ENCODE measurements at regions not wholly inside any gene's neighbourhood (a gene's known extent, or its start where the extent isn't known, plus 50 kb on each side); places are given as distances from the start of the nearest gene placed in this dataset.

DNA sequence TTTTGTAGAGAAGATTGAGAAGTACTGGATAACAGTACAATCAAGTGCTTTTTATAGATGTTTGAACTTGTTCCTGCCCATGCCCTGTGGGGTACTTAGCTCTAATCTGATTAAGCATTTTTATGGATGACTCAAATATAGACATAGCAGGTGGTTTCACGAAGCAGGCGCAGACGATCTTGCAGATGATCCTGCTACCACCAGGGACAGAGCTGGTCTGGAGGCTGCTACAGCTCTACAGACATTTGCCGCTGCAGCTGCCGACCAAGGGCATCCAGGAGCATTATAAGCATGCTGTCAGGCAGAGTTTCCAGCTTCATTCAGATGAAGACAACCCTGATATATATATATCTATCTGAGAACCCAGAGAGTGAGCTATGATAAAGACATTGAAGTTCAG, 650.4 kb downstream of the NXPH1 start:
- Histone ChIP-seq H4K20me1 (ENCODE audit: insufficient read depth) (no peaks in the 10 kb centered on the region), H3K4me3 (replicated peaks in 1 of 2; ENCODE audit: low read depth in 1 of 2, low read length in 2 of 2) (no peak overlapping the region), H3K4me2 (ENCODE audit: low read length) (no peak overlapping the region), H3K79me2 (ENCODE audit: insufficient read depth, low read length) (no peaks in the 10 kb centered on the region), H3K9me2 (ENCODE audit: insufficient read depth) (no peaks in the 10 kb centered on the region), H3K36me3 (ENCODE audit: control insufficient read depth in 1 of 2, insufficient read depth in 2 of 2, low read length in 2 of 2) (no peaks in the 10 kb centered on the region), H3K27me3 (ENCODE audit: insufficient read depth, low read length) (no peaks in the 10 kb centered on the region), H3K27ac (ENCODE audit: low read depth, low read length) (no peak overlapping the region), H3K9ac (ENCODE audit: low read length) (no peak overlapping the region), H3K4me1 (ENCODE audit: control insufficient read depth in 1 of 2, insufficient read depth in 2 of 2, low read length in 2 of 2) (no peaks in the 10 kb centered on the region), H3K9me3 (ENCODE audit: control insufficient read depth in 1 of 2, insufficient read depth in 1 of 2, low read depth in 1 of 2, low read length in 2 of 2) (0 out of 4 replicates have a peak, but pooled peaks cover 0 to 14% of the 10 kb centered on the region in 2 experiments), H2AFZ (ENCODE audit: low read depth, low read length, poor library complexity, severe bottlenecking) (no peak overlapping the region)
- ChIA-PET POLR2A (no interaction called here), RAD21 (ENCODE audit: low non-redundant PET in 1 of 2, low total read pairs in 2 of 2, uncharacterized antibody in 2 of 2, unreplicated experiment in 2 of 2) (no interaction called here), CTCF (no interaction called here)
- no peak for DNase-seq (ENCODE audit: low read depth, low spot score)
- ATAC-seq = no peak
- intact Hi-C loops (cut with micrococcal nuclease) = no loop called here
- no TSS peak for BruUV-seq (replicated peaks)
- TF ChIP-seq CEBPB (IDR thresholded peaks at IDR 0.05; ENCODE audit: low read depth) (no peak), ZFX (IDR thresholded peaks at IDR 0.05) (no peak), YY1 (IDR thresholded peaks at IDR 0.05; ENCODE audit: extremely low read depth, insufficient replicate concordance, low read depth, low read length) (no peak), EZH2phosphoT487 (IDR thresholded peaks at IDR 0.05; ENCODE audit: borderline replicate concordance) (no peak)
- TF ChIP-seq, protein P1, sequence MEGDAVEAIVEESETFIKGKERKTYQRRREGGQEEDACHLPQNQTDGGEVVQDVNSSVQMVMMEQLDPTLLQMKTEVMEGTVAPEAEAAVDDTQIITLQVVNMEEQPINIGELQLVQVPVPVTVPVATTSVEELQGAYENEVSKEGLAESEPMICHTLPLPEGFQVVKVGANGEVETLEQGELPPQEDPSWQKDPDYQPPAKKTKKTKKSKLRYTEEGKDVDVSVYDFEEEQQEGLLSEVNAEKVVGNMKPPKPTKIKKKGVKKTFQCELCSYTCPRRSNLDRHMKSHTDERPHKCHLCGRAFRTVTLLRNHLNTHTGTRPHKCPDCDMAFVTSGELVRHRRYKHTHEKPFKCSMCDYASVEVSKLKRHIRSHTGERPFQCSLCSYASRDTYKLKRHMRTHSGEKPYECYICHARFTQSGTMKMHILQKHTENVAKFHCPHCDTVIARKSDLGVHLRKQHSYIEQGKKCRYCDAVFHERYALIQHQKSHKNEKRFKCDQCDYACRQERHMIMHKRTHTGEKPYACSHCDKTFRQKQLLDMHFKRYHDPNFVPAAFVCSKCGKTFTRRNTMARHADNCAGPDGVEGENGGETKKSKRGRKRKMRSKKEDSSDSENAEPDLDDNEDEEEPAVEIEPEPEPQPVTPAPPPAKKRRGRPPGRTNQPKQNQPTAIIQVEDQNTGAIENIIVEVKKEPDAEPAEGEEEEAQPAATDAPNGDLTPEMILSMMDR (IDR thresholded peaks at IDR 0.05 in 2 of 3, conservative IDR thresholded peaks at IDR 0.05 in 1 of 3; ENCODE audit: borderline replicate concordance in 1 of 3, insufficient read depth in 1 of 3, low read depth in 2 of 3, low read length in 2 of 3) = no peak

DNA sequence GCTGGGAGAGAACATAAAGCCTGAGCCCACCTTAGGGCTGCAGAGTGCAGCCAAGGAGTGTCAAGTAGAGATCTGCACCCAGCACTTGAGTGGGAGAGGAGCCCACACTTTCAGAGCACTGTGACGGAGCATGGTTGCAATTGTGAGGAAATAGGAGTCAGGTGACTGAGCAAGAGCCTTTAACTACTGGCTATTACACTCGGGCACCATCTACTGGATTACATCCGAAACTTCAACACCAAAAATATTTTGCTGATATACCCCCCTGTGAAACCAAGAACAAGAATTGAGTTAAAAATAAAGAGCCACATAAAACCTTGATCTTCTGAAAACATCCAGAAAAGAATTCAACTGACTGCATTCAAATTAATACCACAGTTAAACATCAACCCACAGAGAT, 657.9 kb downstream of the NXPH1 start:
- TF ChIP-seq, protein P1 (IDR thresholded peaks at IDR 0.05 in 2 of 3, conservative IDR thresholded peaks at IDR 0.05 in 1 of 3; ENCODE audit: borderline replicate concordance in 1 of 3, insufficient read depth in 1 of 3, low read depth in 2 of 3, low read length in 2 of 3) = peak in 2 of 3 experiments; percentile 31 to 38; a peak in 3 of 6 replicates
- TF ChIP-seq EGR1 (IDR thresholded peaks at IDR 0.05; ENCODE audit: low read depth) (no peak), RAD21 (IDR thresholded peaks at IDR 0.05; ENCODE audit: low read depth) (0 out of 2 replicates have a peak, but pooled peaks have one; percentile 27)
- ChIA-PET POLR2A (no interaction called here), RAD21 (ENCODE audit: low non-redundant PET in 1 of 2, low total read pairs in 2 of 2, uncharacterized antibody in 2 of 2, unreplicated experiment in 2 of 2) (interaction anchor here in 1 of 2 experiments (0.9 kb wide), 1 partner anchor 182 kb away, joined by 3 read pairs; no protein-coding TSS in a partner anchor), CTCF (no interaction called here)
- Histone ChIP-seq H3K36me3 (ENCODE audit: control insufficient read depth in 1 of 2, insufficient read depth in 2 of 2, low read length in 2 of 2) (no peaks in the 10 kb centered on the region), H3K9me3 (ENCODE audit: control insufficient read depth in 1 of 2, insufficient read depth in 1 of 2, low read depth in 1 of 2, low read length in 2 of 2) (peaks cover 0 to 4% of the 10 kb centered on the region in 2 experiments; a peak in 2 of 4 replicates), H2AFZ (ENCODE audit: low read depth, low read length, poor library complexity, severe bottlenecking) (no peak overlapping the region), H3K4me1 (ENCODE audit: control insufficient read depth in 1 of 2, insufficient read depth in 2 of 2, low read length in 2 of 2) (no peaks in the 10 kb centered on the region), H3K27me3 (ENCODE audit: insufficient read depth, low read length) (no peaks in the 10 kb centered on the region), H3K79me2 (ENCODE audit: insufficient read depth, low read length) (no peaks in the 10 kb centered on the region), H3K9me2 (ENCODE audit: insufficient read depth) (no peaks in the 10 kb centered on the region), H3K4me2 (ENCODE audit: low read length) (no peak overlapping the region), H3K4me3 (replicated peaks in 1 of 2; ENCODE audit: low read depth in 1 of 2, low read length in 2 of 2) (no peak overlapping the region), H3K27ac (ENCODE audit: low read depth, low read length) (no peak overlapping the region), H3K9ac (ENCODE audit: low read length) (no peak overlapping the region), H4K20me1 (ENCODE audit: insufficient read depth) (no peaks in the 10 kb centered on the region)
- no TSS peak for BruUV-seq (replicated peaks)
- intact Hi-C loops (cut with micrococcal nuclease) = loop anchor here (5.0 kb wide), 1 partner anchor 654 kb away; no protein-coding TSS in a partner anchor
- ATAC-seq = no peak
- no peak for DNase-seq (ENCODE audit: low read depth, low spot score)
